SK-N-SH treated with all-trans-retinoic acid at 6 μM for 48 hours (cell line): ENCODE measurements at regions not wholly inside any gene's neighbourhood (a gene's known extent, or its start where the extent isn't known, plus 50 kb on each side); places are given as distances from the start of the nearest gene placed in this dataset.

Experiments
- ATAC-seq: fragments of 200-7000 bp; cut with Tn5 transposase; 3 replicates; pipeline ENCODE4 v1.9.1; 2020; ENCODE audit warnings: mild to moderate bottlenecking, moderate library complexity
- ARNTL ChIP-seq: fragments of 450-650 bp; formaldehyde crosslinking; IDR thresholded peaks from 2 replicates; pipeline ENCODE4 v1.5.0; 2020; ENCODE audit warnings: low read depth, mild to moderate bottlenecking, moderate library complexity, borderline replicate concordance
- BACH2 ChIP-seq: fragments of 250-450 bp; sonication (Bioruptor Pico); IDR thresholded peaks from 2 replicates; pipeline ENCODE4 v1.9.0; 2021; ENCODE audit warnings: mild to moderate bottlenecking, borderline replicate concordance
- CREB5 ChIP-seq: fragments of 250-450 bp; sonication (Bioruptor Pico); IDR thresholded peaks from 2 replicates; pipeline ENCODE4 v1.5.1; 2020; ENCODE audit warnings: low read depth, mild to moderate bottlenecking, moderate library complexity
- CSDC2 ChIP-seq: fragments of 250-450 bp; sonication (Bioruptor Pico); IDR thresholded peaks from 2 replicates; pipeline ENCODE4 v1.5.0; 2020; ENCODE audit warnings: mild to moderate bottlenecking, moderate library complexity
- CSRNP3 ChIP-seq: fragments of 250-450 bp; sonication (Bioruptor Pico); IDR thresholded peaks from 2 replicates; pipeline ENCODE4 v1.5.1; 2021; ENCODE audit warnings: mild to moderate bottlenecking, moderate library complexity
- ESRRG ChIP-seq: fragments of 250-450 bp; sonication (Bioruptor Pico); IDR thresholded peaks from 2 replicates; pipeline ENCODE4 v1.6.1; 2021; ENCODE audit warnings: mild to moderate bottlenecking
- GLIS3 ChIP-seq: fragments of 250-450 bp; sonication (Bioruptor Pico); IDR thresholded peaks from 2 replicates; pipeline ENCODE4 v1.5.0; 2020; ENCODE audit warnings: mild to moderate bottlenecking, moderate library complexity
- ISL1 ChIP-seq: fragments of 250-450 bp; sonication (Bioruptor Pico); IDR thresholded peaks from 2 replicates; pipeline ENCODE4 v2.1.2; 2022; ENCODE audit warnings: mild to moderate bottlenecking, moderate library complexity
- OSR1 ChIP-seq: fragments of 250-450 bp; sonication (Bioruptor Pico); IDR thresholded peaks from 2 replicates; pipeline ENCODE4 v1.8.0; 2022; ENCODE audit warnings: moderate library complexity, mild to moderate bottlenecking, inconsistent platforms
- POU6F1 ChIP-seq: fragments of 250-450 bp; sonication (Bioruptor Pico); IDR thresholded peaks from 2 replicates; pipeline ENCODE4 v1.8.0; 2021; ENCODE audit warnings: low read depth, mild to moderate bottlenecking, moderate library complexity, borderline replicate concordance
- PPARA ChIP-seq: fragments of 250-450 bp; sonication (Bioruptor Pico); IDR thresholded peaks from 2 replicates; pipeline ENCODE4 v1.5.0; 2020; ENCODE audit warnings: mild to moderate bottlenecking, borderline replicate concordance
- RARB ChIP-seq: fragments of 250-450 bp; sonication (Bioruptor Pico); IDR thresholded peaks from 2 replicates; pipeline ENCODE4 v1.8.0; 2021; ENCODE audit warnings: mild to moderate bottlenecking, moderate library complexity
- SNAI2 ChIP-seq: fragments of 250-450 bp; sonication (Bioruptor Pico); IDR thresholded peaks from 2 replicates; pipeline ENCODE4 v1.5.0; 2020; ENCODE audit warnings: mild to moderate bottlenecking, moderate library complexity
- TOX ChIP-seq: fragments of 250-450 bp; sonication (Bioruptor Pico); IDR thresholded peaks from 2 replicates; pipeline ENCODE4 v1.8.0; 2021; ENCODE audit warnings: mild to moderate bottlenecking, moderate library complexity, borderline replicate concordance
- ZC3H10 ChIP-seq: fragments of 250-450 bp; sonication (Bioruptor Pico); IDR thresholded peaks from 2 replicates; pipeline ENCODE4 v1.5.1; 2021; ENCODE audit warnings: mild to moderate bottlenecking, moderate library complexity
- ZFP3 ChIP-seq: fragments of 250-450 bp; sonication (Bioruptor Pico); IDR thresholded peaks from 2 replicates; pipeline ENCODE4 v1.5.0; 2020; ENCODE audit warnings: mild to moderate bottlenecking, moderate library complexity
- ZFP30 ChIP-seq: fragments of 450-650 bp; formaldehyde crosslinking; IDR thresholded peaks from 2 replicates; pipeline ENCODE4 v1.5.0; 2022; ENCODE audit warnings: mild to moderate bottlenecking, moderate library complexity
- ZNF565 ChIP-seq: fragments of 450-650 bp; formaldehyde crosslinking; conservative IDR thresholded peaks from 2 replicates; pipeline ENCODE4 v1.5.0; 2020; ENCODE audit warnings: low read depth, mild to moderate bottlenecking, moderate library complexity
- ZNF70 ChIP-seq: fragments of 450-650 bp; formaldehyde crosslinking; IDR thresholded peaks from 2 replicates; pipeline ENCODE4 v1.5.0; 2020; ENCODE audit warnings: mild to moderate bottlenecking, moderate library complexity
- ZNF8 ChIP-seq: fragments of 450-650 bp; formaldehyde crosslinking; IDR thresholded peaks from 2 replicates; pipeline ENCODE4 v1.5.0; 2020; ENCODE audit warnings: mild to moderate bottlenecking, moderate library complexity
- TF ChIP-seq, protein P1 (sequence below): fragments of 250-450 bp; sonication (Bioruptor Pico); IDR thresholded peaks from 2 replicates; pipeline ENCODE4 v1.8.0; 2020; ENCODE audit warnings: mild to moderate bottlenecking, moderate library complexity, borderline replicate concordance
- TF ChIP-seq, protein P2 (sequence below): fragments of 250-450 bp; sonication (Bioruptor Pico); IDR thresholded peaks from 2 replicates; pipeline ENCODE4 v1.5.0; 2020; ENCODE audit warnings: mild to moderate bottlenecking, moderate library complexity

DNA sequence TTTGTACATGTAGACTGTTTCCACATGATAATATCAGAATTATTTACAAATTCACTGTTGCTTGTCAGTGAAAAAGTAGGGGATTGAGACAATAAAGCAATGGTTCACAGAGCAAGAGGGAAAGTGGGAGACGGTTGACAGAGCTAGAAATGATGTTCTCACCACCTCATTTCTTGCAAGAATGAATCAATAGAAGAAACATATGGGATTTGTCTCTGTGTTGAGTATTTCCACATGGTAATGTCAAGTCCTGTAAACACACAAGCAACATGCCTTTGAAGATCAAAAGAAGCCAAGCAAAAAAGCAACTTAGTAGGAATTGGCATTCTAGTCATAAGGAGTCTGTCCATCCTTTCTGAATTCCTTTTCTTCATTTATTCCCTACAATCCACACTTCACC lies 1806.6 kb upstream of the AGA start:
- no peak for TF ChIP-seq ZFP3
- no peak for TF ChIP-seq POU6F1 (CRISPR knock-in tag)
- TF ChIP-seq GLIS3 (CRISPR knock-in tag) = no peak
- TF ChIP-seq ESRRG (CRISPR knock-in tag) = no peak
- TF ChIP-seq BACH2 (CRISPR knock-in tag) = no peak
- no peak for TF ChIP-seq ZNF8 (CRISPR knock-in tag)
- no peak for TF ChIP-seq SNAI2
- no peak for TF ChIP-seq ARNTL (CRISPR knock-in tag)
- TF ChIP-seq, protein P1, sequence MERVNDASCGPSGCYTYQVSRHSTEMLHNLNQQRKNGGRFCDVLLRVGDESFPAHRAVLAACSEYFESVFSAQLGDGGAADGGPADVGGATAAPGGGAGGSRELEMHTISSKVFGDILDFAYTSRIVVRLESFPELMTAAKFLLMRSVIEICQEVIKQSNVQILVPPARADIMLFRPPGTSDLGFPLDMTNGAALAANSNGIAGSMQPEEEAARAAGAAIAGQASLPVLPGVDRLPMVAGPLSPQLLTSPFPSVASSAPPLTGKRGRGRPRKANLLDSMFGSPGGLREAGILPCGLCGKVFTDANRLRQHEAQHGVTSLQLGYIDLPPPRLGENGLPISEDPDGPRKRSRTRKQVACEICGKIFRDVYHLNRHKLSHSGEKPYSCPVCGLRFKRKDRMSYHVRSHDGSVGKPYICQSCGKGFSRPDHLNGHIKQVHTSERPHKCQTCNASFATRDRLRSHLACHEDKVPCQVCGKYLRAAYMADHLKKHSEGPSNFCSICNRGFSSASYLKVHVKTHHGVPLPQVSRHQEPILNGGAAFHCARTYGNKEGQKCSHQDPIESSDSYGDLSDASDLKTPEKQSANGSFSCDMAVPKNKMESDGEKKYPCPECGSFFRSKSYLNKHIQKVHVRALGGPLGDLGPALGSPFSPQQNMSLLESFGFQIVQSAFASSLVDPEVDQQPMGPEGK = no peak
- TF ChIP-seq CREB5 (CRISPR knock-in tag) = no peak
- TF ChIP-seq RARB (CRISPR knock-in tag) = no peak
- TF ChIP-seq, protein P2, sequence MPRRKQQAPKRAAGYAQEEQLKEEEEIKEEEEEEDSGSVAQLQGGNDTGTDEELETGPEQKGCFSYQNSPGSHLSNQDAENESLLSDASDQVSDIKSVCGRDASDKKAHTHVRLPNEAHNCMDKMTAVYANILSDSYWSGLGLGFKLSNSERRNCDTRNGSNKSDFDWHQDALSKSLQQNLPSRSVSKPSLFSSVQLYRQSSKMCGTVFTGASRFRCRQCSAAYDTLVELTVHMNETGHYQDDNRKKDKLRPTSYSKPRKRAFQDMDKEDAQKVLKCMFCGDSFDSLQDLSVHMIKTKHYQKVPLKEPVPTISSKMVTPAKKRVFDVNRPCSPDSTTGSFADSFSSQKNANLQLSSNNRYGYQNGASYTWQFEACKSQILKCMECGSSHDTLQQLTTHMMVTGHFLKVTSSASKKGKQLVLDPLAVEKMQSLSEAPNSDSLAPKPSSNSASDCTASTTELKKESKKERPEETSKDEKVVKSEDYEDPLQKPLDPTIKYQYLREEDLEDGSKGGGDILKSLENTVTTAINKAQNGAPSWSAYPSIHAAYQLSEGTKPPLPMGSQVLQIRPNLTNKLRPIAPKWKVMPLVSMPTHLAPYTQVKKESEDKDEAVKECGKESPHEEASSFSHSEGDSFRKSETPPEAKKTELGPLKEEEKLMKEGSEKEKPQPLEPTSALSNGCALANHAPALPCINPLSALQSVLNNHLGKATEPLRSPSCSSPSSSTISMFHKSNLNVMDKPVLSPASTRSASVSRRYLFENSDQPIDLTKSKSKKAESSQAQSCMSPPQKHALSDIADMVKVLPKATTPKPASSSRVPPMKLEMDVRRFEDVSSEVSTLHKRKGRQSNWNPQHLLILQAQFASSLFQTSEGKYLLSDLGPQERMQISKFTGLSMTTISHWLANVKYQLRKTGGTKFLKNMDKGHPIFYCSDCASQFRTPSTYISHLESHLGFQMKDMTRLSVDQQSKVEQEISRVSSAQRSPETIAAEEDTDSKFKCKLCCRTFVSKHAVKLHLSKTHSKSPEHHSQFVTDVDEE (CRISPR knock-in tag) = no peak
- TF ChIP-seq OSR1 (CRISPR knock-in tag) = no peak
- TF ChIP-seq PPARA (CRISPR knock-in tag) = no peak
- no peak for TF ChIP-seq ZNF70 (CRISPR knock-in tag)
- TF ChIP-seq TOX (CRISPR knock-in tag) = no peak
- TF ChIP-seq ISL1 (CRISPR knock-in tag) = no peak
- TF ChIP-seq, all 23 proteins: peak for 0
- no peak for ATAC-seq

DNA sequence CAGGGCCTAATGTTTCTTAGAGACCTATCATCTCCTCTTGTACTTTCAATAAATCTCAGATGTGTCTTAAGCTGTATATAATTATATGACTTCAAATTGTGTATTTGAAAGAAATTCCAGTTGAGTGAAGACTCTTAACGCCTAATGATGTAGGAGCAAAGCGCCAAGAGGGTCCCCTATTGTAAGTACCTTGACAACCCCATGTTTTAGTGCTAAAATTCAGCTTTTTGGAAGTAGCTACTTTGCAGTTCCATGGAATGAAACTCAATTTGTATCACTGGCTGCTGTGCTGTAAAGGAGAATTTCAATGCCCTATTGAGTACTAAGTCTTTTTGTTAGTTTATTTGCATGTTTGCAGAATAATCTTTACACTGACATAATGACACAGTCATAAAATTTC lies 1826.6 kb upstream of the AGA start:
- TF ChIP-seq ESRRG (CRISPR knock-in tag) (no peak), CSDC2 (no peak), PPARA (CRISPR knock-in tag) (no peak), ZNF565 (CRISPR knock-in tag) (no peak), ZFP30 (CRISPR knock-in tag) (no peak), ARNTL (CRISPR knock-in tag) (no peak), ZC3H10 (no peak), BACH2 (CRISPR knock-in tag) (no peak), ZNF70 (CRISPR knock-in tag) (no peak), ZNF8 (CRISPR knock-in tag) (no peak)
- TF ChIP-seq, protein P2 (CRISPR knock-in tag) = no peak
- no peak for ATAC-seq

DNA sequence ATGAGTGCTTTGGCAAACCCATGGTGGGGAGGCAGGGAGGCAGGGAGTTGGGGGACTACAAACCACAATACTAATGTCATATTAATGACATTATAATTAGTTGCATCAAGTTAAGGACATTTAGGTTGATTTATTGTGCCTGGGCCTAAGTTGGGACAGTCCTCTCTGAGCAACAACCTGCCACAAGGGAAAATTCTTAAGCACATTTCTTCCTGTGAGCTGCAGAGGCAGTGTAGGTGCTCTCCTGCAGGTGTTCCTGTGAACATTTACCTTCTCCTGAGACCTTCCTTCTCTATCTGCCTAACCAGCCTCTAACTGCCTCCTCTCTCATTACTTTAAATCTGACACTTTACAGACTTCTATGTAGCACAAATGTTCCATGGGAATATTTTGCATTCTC lies 1830.0 kb upstream of the AGA start:
- ATAC-seq = no peak
- TF ChIP-seq CSRNP3 (CRISPR knock-in tag) (no peak), POU6F1 (CRISPR knock-in tag) (no peak), TOX (CRISPR knock-in tag) (no peak), ISL1 (CRISPR knock-in tag) (no peak), ESRRG (CRISPR knock-in tag) (no peak), CREB5 (CRISPR knock-in tag) (no peak), ARNTL (CRISPR knock-in tag) (no peak), CSDC2 (no peak), SNAI2 (no peak)
